ENCODE measurements at regions not wholly inside any gene's neighbourhood (a gene's known extent, or its start where the extent isn't known, plus 50 kb on each side); places are given as distances from the start of the nearest gene placed in this dataset.

- TF ChIP-seq, protein P1, sequence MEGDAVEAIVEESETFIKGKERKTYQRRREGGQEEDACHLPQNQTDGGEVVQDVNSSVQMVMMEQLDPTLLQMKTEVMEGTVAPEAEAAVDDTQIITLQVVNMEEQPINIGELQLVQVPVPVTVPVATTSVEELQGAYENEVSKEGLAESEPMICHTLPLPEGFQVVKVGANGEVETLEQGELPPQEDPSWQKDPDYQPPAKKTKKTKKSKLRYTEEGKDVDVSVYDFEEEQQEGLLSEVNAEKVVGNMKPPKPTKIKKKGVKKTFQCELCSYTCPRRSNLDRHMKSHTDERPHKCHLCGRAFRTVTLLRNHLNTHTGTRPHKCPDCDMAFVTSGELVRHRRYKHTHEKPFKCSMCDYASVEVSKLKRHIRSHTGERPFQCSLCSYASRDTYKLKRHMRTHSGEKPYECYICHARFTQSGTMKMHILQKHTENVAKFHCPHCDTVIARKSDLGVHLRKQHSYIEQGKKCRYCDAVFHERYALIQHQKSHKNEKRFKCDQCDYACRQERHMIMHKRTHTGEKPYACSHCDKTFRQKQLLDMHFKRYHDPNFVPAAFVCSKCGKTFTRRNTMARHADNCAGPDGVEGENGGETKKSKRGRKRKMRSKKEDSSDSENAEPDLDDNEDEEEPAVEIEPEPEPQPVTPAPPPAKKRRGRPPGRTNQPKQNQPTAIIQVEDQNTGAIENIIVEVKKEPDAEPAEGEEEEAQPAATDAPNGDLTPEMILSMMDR (IDR thresholded peaks at IDR 0.05; ENCODE audit: insufficient read depth, low read length, poor library complexity, severe bottlenecking) = no peak
Observed at GRCh38 chr4:165709516-165709915, 163.5 kb upstream of the TLL1 start.

GRCh38 chr4:165709973-165710526 lies 163.0 kb upstream of the TLL1 start:
- TF ChIP-seq, protein P1 (IDR thresholded peaks at IDR 0.05; ENCODE audit: insufficient read depth, low read length, poor library complexity, severe bottlenecking) = no peak
- no peak for DNase-seq (ENCODE audit: low read depth)
- H3K27me3 ChIP-seq (ENCODE audit: control insufficient read depth, insufficient read depth, low read length) = no peaks in the 10 kb centered on the region
- H3K36me3 ChIP-seq (ENCODE audit: control insufficient read depth, insufficient read depth, low read length) = no peaks in the 10 kb centered on the region
- H3K4me3 ChIP-seq (ENCODE audit: low read depth, low read length) = no peak overlapping the region

More at GRCh38 chr4:165709516-165709915, 163.5 kb upstream of the TLL1 start:
- H3K27me3 ChIP-seq (ENCODE audit: control insufficient read depth, insufficient read depth, low read length) = no peaks in the 10 kb centered on the region
- H3K36me3 ChIP-seq (ENCODE audit: control insufficient read depth, insufficient read depth, low read length) = no peaks in the 10 kb centered on the region
- no peak for DNase-seq (ENCODE audit: low read depth)
- H3K4me3 ChIP-seq (ENCODE audit: low read depth, low read length) = no peak overlapping the region

DNA sequence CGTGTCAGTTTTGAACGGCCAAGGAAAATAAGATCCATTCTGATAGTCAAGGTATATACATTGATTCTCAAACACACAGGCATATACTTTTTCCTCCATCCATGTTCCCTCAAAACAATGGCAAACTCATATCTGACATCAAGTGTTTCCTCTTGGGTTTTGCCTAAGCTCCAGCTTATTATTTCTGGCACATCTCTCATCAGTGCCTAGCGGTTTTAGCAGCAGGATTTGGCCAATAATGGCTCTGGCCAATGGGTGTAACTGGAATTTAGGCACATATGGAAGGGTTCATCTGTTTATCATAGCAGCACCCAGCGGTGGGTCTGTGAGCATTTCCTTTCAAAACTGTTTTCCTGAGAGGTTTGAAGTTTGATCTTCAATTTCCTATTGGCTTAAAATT lies 161.6 kb upstream of the TLL1 start:
- TF ChIP-seq, protein P1 (IDR thresholded peaks at IDR 0.05; ENCODE audit: insufficient read depth, low read length, poor library complexity, severe bottlenecking) = no peak
- H3K36me3 ChIP-seq (ENCODE audit: control insufficient read depth, insufficient read depth, low read length) = no peaks in the 10 kb centered on the region
- DNase-seq (ENCODE audit: low read depth) = no peak
- H3K4me3 ChIP-seq (ENCODE audit: low read depth, low read length) = no peak overlapping the region
- no peaks in the 10 kb centered on the region for H3K27me3 ChIP-seq (ENCODE audit: control insufficient read depth, insufficient read depth, low read length)

DNA sequence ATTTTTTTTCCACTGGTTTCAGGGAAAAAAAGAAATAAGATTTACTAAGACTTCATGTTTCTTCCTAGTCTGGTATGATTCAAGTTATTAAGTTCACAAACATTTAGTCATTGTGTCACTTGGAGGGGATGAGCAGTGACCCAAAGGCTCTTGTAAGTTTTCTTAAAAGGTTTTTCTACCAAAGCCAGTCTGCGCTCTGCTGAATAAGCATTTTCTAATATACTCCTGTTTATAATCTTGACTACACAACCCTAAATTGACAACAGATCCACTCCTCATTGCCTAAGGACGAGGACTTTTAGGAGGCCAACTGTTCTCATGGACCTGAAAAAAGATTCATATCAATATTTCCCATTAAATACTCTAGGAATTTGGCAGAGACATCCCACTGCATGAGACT lies 161.1 kb upstream of the TLL1 start:
- no peak for DNase-seq (ENCODE audit: low read depth)
- Histone ChIP-seq H3K36me3 (ENCODE audit: control insufficient read depth, insufficient read depth, low read length) (no peaks in the 10 kb centered on the region), H3K4me3 (ENCODE audit: low read depth, low read length) (no peak overlapping the region), H3K27me3 (ENCODE audit: control insufficient read depth, insufficient read depth, low read length) (no peaks in the 10 kb centered on the region)
- TF ChIP-seq, protein P1 (IDR thresholded peaks at IDR 0.05; ENCODE audit: insufficient read depth, low read length, poor library complexity, severe bottlenecking) = no peak

GRCh38 chr4:165714650-165715049 lies 158.4 kb upstream of the TLL1 start:
- no peak overlapping the region for H3K4me3 ChIP-seq (ENCODE audit: low read depth, low read length)
- DNase-seq (ENCODE audit: low read depth) = no peak
- H3K27me3 ChIP-seq (ENCODE audit: control insufficient read depth, insufficient read depth, low read length) = no peaks in the 10 kb centered on the region
- no peaks in the 10 kb centered on the region for H3K36me3 ChIP-seq (ENCODE audit: control insufficient read depth, insufficient read depth, low read length)
- TF ChIP-seq, protein P1 (IDR thresholded peaks at IDR 0.05; ENCODE audit: insufficient read depth, low read length, poor library complexity, severe bottlenecking) = no peak

DNA sequence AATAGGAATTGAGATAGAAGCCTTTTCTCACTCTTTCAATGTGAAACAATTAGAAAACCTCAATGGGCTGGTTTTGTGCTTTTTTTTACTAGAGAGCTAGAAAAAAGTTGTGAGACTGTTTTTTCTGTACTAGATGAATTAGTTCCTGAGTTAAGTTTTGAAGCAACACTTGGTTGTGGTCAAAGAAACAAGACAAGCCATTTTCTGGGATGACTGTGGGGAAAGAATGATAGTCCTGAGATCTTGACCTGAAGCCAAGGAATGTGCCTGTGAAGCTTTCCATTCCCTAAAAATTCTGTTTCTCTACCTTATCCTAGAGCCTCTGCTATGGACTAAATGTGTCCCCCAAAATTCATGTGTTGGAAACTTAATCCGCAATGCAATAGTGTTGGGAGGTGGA lies 157.8 kb upstream of the TLL1 start:
- DNase-seq (ENCODE audit: low read depth) = no peak
- TF ChIP-seq, protein P1 (IDR thresholded peaks at IDR 0.05; ENCODE audit: insufficient read depth, low read length, poor library complexity, severe bottlenecking) = no peak
- H3K27me3 ChIP-seq (ENCODE audit: control insufficient read depth, insufficient read depth, low read length) = no peaks in the 10 kb centered on the region
- no peaks in the 10 kb centered on the region for H3K36me3 ChIP-seq (ENCODE audit: control insufficient read depth, insufficient read depth, low read length)
- no peak overlapping the region for H3K4me3 ChIP-seq (ENCODE audit: low read depth, low read length)
